ENCODE measurements at regions not wholly inside any gene's neighbourhood (a gene's known extent, or its start where the extent isn't known, plus 50 kb on each side); places are given as distances from the start of the nearest gene placed in this dataset.
"Not testable (repeated sequence)": the region's sequence is repeated elsewhere in the genome, so short reads cannot be mapped to it uniquely, and the experiment has no call there.

- not testable (repeated sequence) for TF ChIP-seq POLR2AphosphoS5 (IDR thresholded peaks at IDR 0.05); CTCF (IDR thresholded peaks at IDR 0.05); POLR2A (IDR thresholded peaks at IDR 0.05; ENCODE audit: low read depth); EP300 (IDR thresholded peaks at IDR 0.05)
Measured at GRCh38 chr17:5771271-5771577, 186.9 kb upstream of the NLRP1 start.

All from esophagus muscularis mucosa (tissue), 4 donors.